Fibroblast of villous mesenchyme (primary cell): ENCODE measurements at regions not wholly inside any gene's neighbourhood (a gene's known extent, or its start where the extent isn't known, plus 50 kb on each side); places are given as distances from the start of the nearest gene placed in this dataset.

ENCODE experiments used
- DNase-seq: peaks from one replicate; pipeline ENCODE4 v3.0.0-alpha.2; 2010; ENCODE audit warnings: low read depth
- H3K4me3 ChIP-seq: 2 replicates; pipeline ENCODE4 v1.5.1; 2011; ENCODE audit warnings: low read depth, mild to moderate bottlenecking, low read length
- CTCF ChIP-seq: IDR thresholded peaks from 2 replicates; pipeline ENCODE4 v1.5.1; 2012; ENCODE audit warnings: low read depth, mild to moderate bottlenecking, low read length; ENCODE audit not compliant: insufficient read depth

DNA sequence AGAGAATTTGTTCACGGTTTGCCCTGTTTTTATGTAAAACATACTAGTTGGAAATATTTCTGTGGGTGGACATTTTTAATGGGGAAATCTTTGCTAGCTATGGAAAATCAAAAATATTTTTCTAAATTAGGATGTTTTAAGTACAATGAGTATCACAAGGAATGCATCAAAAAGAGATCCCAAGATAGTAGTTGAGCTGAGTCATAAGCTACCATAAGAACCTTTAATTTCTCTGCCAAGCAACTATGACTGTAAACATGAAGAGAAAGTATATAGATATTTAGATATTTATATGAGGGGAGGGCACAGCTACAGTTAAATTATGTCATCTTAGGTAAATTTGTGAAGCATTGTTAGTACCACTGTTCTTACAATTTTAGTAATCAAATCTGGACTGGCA, 646.2 kb downstream of the XIRP2 start:
- no peak overlapping the region for H3K4me3 ChIP-seq
- DNase-seq = no peak
- TF ChIP-seq CTCF = no peak

DNA sequence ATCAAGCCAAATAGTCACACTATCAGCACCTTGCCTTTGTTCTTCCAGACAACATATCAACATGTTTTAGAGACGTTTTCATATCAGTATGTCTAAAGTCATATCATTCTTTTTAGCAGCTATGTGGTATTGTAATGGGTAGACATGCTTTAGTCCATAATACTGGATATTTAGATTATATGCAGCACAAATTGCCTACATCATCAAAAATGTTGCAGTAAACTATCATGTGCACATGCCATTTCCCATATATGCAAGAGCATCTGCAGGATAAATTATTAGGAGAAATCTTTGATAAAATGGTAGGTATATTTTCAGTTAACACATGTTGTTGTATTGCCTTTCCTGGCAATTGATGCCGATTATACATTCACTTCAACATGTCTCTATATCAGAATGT, 636.5 kb downstream of the XIRP2 start:
- DNase-seq = no peak
- TF ChIP-seq CTCF = no peak

DNA sequence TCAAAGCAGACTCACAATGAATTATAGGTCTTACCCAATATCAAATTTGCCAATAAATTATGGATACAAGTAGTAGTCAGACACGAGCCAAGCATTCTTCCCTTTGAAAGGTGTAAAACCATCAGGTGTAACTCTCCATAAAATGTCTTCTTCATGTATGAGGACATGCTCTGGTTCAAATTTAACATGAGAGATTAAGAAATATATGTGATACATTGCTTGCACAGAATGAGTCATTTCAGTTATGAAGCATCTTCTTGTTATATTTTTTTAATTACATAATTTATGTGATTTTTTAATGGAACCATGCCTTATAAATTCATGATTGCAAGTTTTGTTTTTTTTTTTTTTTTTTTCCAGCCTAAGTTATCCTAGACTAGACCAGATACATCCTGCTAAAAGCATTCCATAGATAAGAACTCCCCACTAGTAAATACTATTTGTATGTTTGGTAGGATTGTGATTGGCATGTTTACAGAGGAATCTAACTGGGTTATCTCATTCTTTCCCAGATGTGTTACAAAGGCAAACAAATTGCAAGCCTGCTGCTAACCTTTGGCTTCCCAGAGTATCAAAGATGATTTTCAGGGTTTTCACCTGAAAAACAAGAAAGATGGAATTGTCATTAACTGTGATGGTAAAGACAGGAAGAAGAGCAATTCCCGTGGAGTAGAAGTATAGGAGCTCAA, 621.9 kb downstream of the XIRP2 start:
- TF ChIP-seq CTCF = no peak
- H3K4me3 ChIP-seq = no peak overlapping the region
- DNase-seq = no peak

More for the DNA sequence above, 636.5 kb downstream of the XIRP2 start:
- H3K4me3 ChIP-seq = no peak overlapping the region

DNA sequence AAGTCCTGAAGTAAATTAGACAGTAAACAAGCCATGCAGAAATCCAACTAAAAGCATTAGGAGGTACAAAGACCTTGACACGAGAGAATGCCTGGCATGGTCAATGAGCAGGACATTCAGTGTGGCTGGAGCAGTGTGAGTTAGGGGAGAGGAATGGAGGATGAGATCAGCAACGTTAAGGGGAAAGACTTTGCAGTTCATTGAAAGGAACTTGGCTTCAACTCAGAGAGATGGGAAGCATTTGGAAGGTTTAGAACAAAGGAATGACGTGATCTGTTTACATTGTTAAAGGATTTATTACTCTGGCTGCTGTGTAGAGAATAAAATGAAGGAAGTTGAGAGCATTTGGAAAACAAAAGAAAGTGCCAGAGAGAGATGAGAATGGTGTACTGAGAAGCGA, 621.3 kb downstream of the XIRP2 start:
- no peak for TF ChIP-seq CTCF
- no peak overlapping the region for H3K4me3 ChIP-seq
- DNase-seq = peak; percentile 14

DNA sequence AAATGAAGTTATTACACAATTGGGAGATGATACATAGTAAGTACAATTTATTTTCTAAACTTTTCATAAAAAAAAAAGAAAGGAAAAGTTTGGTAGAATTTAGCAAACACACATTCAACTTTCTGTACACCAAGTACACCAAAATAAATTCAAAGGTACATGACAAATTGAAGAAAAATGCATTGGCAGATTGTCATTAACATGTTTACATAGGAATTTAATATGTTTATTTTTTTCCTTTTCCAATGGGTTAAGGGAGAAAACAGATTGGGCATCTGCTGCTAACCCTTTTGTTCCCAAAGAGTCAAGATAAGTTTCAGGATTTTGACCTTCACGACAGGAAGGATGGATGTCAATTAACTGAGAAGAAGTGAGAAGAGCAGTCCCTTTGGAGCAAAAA, 620.4 kb downstream of the XIRP2 start:
- TF ChIP-seq CTCF = no peak
- no peak overlapping the region for H3K4me3 ChIP-seq
- no peak for DNase-seq

- TF ChIP-seq CTCF = no peak
- H3K4me3 ChIP-seq = no peak overlapping the region
- DNase-seq = no peak
Measured at GRCh38 chr2:167506395-167506794, 618.1 kb downstream of the XIRP2 start.

DNA sequence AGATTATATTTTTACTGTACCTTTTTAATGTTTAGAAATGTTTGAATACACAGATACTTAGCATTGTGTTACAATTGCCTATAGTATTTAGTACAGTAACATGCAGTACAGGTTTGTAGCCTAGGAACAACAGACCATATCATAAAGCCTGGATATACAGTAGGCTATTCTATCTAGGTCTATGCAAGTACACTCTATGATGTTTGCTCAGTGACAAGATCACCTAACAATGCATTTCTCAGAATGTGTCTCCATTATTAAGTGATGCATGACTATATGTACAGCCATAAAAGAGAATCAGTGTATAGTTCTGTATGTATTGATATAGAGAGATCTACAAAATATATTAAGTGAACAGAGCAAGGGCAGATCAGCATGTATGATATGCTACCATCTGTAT, 616.4 kb downstream of the XIRP2 start:
- H3K4me3 ChIP-seq = no peak overlapping the region
- no peak for TF ChIP-seq CTCF
- no peak for DNase-seq
